Bronchial epithelial cell (primary cell): ENCODE measurements at regions not wholly inside any gene's neighbourhood (a gene's known extent, or its start where the extent isn't known, plus 50 kb on each side); places are given as distances from the start of the nearest gene placed in this dataset.

Experiments
- DNase-seq: peaks from one replicate; pipeline ENCODE4 v3.0.0-alpha.2; 2010; ENCODE audit warnings: low read depth
- FAIRE-seq: peaks from 2 replicates; lab custom pipeline; 2011; peaks lifted over from hg19 to GRCh38; lab: Jason Lieb, UNC
- H3K27me3 ChIP-seq: 2 replicates; pipeline ENCODE4 v1.5.1; 2011; ENCODE audit warnings: low read length; ENCODE audit not compliant: control insufficient read depth, insufficient read depth
- H3K36me3 ChIP-seq: 2 replicates; pipeline ENCODE4 v1.5.1; 2011; ENCODE audit warnings: low read length; ENCODE audit not compliant: control insufficient read depth, insufficient read depth
- H3K4me3 ChIP-seq: 2 replicates; pipeline ENCODE4 v1.5.1; 2011; ENCODE audit warnings: mild to moderate bottlenecking, low read depth, low read length, control low read depth
- TF ChIP-seq, protein P1 (sequence below): IDR thresholded peaks from 2 replicates; pipeline ENCODE4 v1.5.1; 2011; ENCODE audit warnings: mild to moderate bottlenecking, moderate library complexity, low read length, control low read depth, inconsistent platforms; ENCODE audit not compliant: insufficient read depth, severe bottlenecking

DNA sequence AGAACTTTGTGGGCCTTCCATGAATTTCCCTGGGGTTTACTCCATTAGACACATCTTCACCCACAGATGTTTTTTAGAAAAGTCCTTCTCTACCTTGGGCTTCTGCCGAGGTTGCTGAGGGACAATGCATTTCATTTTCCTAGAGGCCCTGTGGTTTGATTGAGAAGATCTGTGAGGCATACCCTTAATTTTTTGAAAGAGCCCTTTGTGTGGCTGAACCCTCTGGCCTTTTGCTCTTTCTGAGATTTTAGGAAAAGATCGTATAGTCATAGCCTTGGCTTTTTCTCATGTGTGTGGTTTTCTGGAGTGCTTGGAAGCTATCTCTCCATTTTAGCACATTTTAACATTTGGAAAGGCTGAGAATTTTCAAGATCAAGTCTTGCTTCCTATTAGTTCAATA, 119.8 kb upstream of the LYZL1 start:
- Histone ChIP-seq H3K4me3 (no peak overlapping the region), H3K27me3 (no peaks in the 10 kb centered on the region), H3K36me3 (no peaks in the 10 kb centered on the region)
- no peak for FAIRE-seq
- TF ChIP-seq, protein P1, sequence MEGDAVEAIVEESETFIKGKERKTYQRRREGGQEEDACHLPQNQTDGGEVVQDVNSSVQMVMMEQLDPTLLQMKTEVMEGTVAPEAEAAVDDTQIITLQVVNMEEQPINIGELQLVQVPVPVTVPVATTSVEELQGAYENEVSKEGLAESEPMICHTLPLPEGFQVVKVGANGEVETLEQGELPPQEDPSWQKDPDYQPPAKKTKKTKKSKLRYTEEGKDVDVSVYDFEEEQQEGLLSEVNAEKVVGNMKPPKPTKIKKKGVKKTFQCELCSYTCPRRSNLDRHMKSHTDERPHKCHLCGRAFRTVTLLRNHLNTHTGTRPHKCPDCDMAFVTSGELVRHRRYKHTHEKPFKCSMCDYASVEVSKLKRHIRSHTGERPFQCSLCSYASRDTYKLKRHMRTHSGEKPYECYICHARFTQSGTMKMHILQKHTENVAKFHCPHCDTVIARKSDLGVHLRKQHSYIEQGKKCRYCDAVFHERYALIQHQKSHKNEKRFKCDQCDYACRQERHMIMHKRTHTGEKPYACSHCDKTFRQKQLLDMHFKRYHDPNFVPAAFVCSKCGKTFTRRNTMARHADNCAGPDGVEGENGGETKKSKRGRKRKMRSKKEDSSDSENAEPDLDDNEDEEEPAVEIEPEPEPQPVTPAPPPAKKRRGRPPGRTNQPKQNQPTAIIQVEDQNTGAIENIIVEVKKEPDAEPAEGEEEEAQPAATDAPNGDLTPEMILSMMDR = no peak
- no peak for DNase-seq

GRCh38 chr10:29171717-29172116, 117.2 kb upstream of the LYZL1 start:
- no peak for FAIRE-seq
- TF ChIP-seq, protein P1 = no peak
- DNase-seq = no peak
- Histone ChIP-seq H3K4me3 (no peak overlapping the region), H3K36me3 (no peaks in the 10 kb centered on the region), H3K27me3 (no peaks in the 10 kb centered on the region)

DNA sequence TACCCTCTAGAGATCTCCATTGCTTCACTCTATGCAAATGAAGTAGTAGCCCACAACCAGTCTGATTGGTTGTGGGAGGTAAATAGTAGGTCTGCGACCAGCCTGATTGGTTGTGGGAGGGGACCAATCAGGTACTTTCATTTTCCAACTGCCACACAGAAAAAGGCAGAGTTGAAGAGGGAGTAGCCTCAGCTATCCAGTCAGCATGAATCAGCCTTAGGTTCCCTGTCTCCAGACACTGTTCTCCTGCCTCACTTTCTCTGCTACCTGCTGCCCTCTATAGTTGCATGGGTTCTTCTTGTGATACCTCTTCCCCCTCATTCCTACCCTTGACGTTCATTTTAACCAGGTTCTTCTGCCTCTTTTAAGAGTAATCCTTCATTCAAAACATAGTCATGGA, 114.5 kb upstream of the LYZL1 start:
- DNase-seq (peak; percentile 17), FAIRE-seq (no peak)
- Histone ChIP-seq H3K4me3 (no peak overlapping the region), H3K36me3 (no peaks in the 10 kb centered on the region), H3K27me3 (no peaks in the 10 kb centered on the region)
- TF ChIP-seq, protein P1 = no peak

DNA sequence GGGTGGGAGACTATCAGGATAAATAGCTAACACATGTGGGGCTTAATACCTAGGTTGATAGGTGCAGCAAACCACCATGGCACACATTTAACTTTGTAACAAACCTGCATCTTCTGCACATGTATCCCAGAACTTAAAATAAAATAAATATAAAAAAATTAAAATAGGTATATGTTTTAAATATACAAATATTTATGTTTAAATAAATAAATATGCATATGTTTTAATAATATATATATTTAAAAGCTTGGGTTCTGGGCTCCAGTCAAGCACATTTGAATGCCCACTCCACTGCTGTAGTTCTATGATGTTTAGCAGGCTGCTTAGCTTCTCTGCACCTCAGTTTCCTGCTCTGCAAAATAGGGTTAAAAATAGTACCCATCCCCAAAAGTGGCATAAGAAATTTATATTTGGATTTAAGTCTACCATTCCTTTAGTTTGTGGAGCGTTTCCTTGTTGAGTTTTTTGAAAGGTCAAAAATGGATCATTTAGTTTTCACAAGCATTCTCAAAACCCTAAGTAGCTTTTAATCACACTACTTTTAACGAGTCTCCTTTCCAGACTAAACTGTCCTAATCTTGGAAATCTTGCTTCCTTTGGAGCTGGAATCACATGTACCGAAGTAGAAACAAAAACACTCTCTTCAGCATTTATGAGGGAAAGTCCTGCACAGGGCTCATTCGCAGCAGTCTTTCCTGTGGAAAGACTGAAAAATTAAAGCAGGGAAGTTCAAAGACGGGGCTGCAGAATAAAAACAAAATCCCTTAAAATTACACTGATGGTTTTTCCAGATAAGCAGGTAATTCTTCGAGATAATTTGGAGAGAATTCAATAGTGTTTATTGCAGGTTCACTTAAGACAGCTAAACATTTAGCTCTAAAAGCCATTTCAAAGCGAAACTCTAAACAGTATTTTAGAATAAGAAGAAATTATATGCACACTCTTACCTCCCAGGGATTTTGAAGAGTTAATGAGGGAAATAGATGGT, 111.7 kb upstream of the LYZL1 start:
- Histone ChIP-seq H3K4me3 (no peak overlapping the region), H3K27me3 (no peaks in the 10 kb centered on the region), H3K36me3 (no peaks in the 10 kb centered on the region)
- TF ChIP-seq, protein P1 = no peak
- DNase-seq (no peak), FAIRE-seq (no peak)

DNA sequence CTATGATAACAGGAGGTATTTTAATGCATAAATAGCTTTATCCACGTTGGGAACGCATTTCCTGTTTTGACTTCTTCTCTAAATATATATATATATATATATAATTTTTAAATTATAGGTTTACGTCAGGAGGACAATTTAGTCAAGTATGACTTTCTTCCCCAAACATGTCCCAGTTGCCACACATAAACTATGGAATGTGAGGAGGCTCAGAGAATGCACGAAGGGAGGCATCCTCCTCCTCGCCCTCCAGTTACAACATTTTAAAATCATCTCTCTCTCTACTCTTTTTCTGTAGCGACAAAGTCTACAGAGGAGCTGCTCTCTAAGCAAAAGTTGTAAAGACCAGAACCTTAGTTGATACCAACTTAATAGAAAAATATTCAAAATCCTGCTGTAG, 106.9 kb upstream of the LYZL1 start:
- DNase-seq (no peak), FAIRE-seq (no peak)
- TF ChIP-seq, protein P1 = no peak
- no peaks in the 10 kb centered on the region for H3K27me3 ChIP-seq
- H3K4me3 ChIP-seq = no peak overlapping the region
- H3K36me3 ChIP-seq = no peaks in the 10 kb centered on the region
